Caco-2 (cell line): ENCODE measurements at regions not wholly inside any gene's neighbourhood (a gene's known extent, or its start where the extent isn't known, plus 50 kb on each side); places are given as distances from the start of the nearest gene placed in this dataset.

Source experiments
- BruUV-seq: library from RNA; stranded (reverse); fragments of 400-500 nt; replicated peaks from 2 replicates; lab custom pipeline; 2021; lab: Mats Ljungman, UMichigan
- CTCF ChIA-PET: fragments of 300-600 bp; sonication (Branson Sonifier 250); formaldehyde crosslinking; loops from one replicate; lab custom pipeline; 2022; ENCODE audit warnings: antibody characterized with exemption; lab: Charles Lee
- POLR2A ChIA-PET: fragments of 300-600 bp; sonication (Branson Sonifier 250); formaldehyde crosslinking; loops from one replicate; lab custom pipeline; 2022; ENCODE audit warnings: antibody characterized with exemption; lab: Charles Lee
- DNase-seq, 2 experiments: peaks; one replicate each; pipeline versions ENCODE4 v3.0.0 to v3.0.0-alpha.2; 2020 to 2022
- H3K27me3 ChIP-seq: replicated peaks from 2 replicates; pipeline ENCODE4 v1.6.0; 2011; ENCODE audit warnings: low read length; ENCODE audit not compliant: control insufficient read depth, insufficient read depth
- H3K36me3 ChIP-seq: 2 replicates; pipeline ENCODE4 v1.5.1; 2011; ENCODE audit warnings: low read length; ENCODE audit not compliant: control insufficient read depth, insufficient read depth
- H3K4me1 ChIP-seq: fragments of 250-450 bp; sonication (Bioruptor Pico); 2 replicates; pipeline ENCODE4 v1.5.1; 2020; ENCODE audit warnings: mild to moderate bottlenecking
- H3K4me3 ChIP-seq: 2 replicates; pipeline ENCODE4 v1.5.1; 2011; ENCODE audit warnings: low read depth, mild to moderate bottlenecking, control low read depth, low read length
- H3K9me3 ChIP-seq: fragments of 250-450 bp; sonication (Bioruptor Pico); 2 replicates; pipeline ENCODE4 v1.5.1; 2020; ENCODE audit warnings: mild to moderate bottlenecking, moderate library complexity
- H3K27ac Mint-ChIP-seq: one replicate; pipeline ENCODE4 v1.8.0; 2022; ENCODE audit warnings: mixed read lengths; ENCODE audit not compliant: unreplicated experiment
- H3K27me3 Mint-ChIP-seq: one replicate; pipeline ENCODE4 v1.8.0; 2022; ENCODE audit warnings: mixed read lengths; ENCODE audit not compliant: insufficient read depth, unreplicated experiment
- H3K36me3 Mint-ChIP-seq: one replicate; pipeline ENCODE4 v1.8.0; 2022; ENCODE audit warnings: mild to moderate bottlenecking, mixed read lengths; ENCODE audit not compliant: insufficient read depth, unreplicated experiment
- H3K4me1 Mint-ChIP-seq: one replicate; pipeline ENCODE4 v1.8.0; 2022; ENCODE audit warnings: low read depth, mixed read lengths; ENCODE audit not compliant: unreplicated experiment
- H3K4me3 Mint-ChIP-seq: one replicate; pipeline ENCODE4 v1.8.0; 2022; ENCODE audit warnings: mild to moderate bottlenecking, moderate library complexity, mixed read lengths; ENCODE audit not compliant: unreplicated experiment
- H3K9me3 Mint-ChIP-seq: one replicate; pipeline ENCODE4 v1.8.0; 2022; ENCODE audit warnings: mixed read lengths; ENCODE audit not compliant: unreplicated experiment
- CTCF ChIP-seq, 2 experiments: fragments of 200-600 bp in 1 of 2; IDR thresholded peaks; 1 replicate in 1 of 2; 2 replicates in 1 of 2; pipeline versions ENCODE4 v1.5.1 to v1.8.0; 2011 to 2022; ENCODE audit warnings: antibody characterized with exemption in 1 of 2, control low read depth in 1 of 2, inconsistent platforms in 1 of 2, low read depth in 1 of 2, low read length in 1 of 2, mild to moderate bottlenecking in 1 of 2, moderate library complexity in 1 of 2; ENCODE audit not compliant: insufficient read depth in 1 of 2, severe bottlenecking in 1 of 2, unreplicated experiment in 1 of 2
- intact Hi-C: fragments of 100-400 bp; cut with micrococcal nuclease; formaldehyde crosslinking; loops from one replicate; pipeline ENCODE4 v1.10.0; 2022; ENCODE audit not compliant: unreplicated experiment

- Histone ChIP-seq H3K9me3 (no peaks in the 10 kb centered on the region), H3K36me3 (no peaks in the 10 kb centered on the region), H3K4me3 (no peak overlapping the region), H3K27me3 (no peaks in the 10 kb centered on the region), H3K4me1 (no peaks in the 10 kb centered on the region)
- no peaks in the 10 kb centered on the region for H3K36me3 Mint-ChIP-seq
- no peaks in the 10 kb centered on the region for H3K9me3 Mint-ChIP-seq
- H3K27ac Mint-ChIP-seq, result no peak overlapping the region
- CTCF ChIA-PET, result no interaction called here
- POLR2A ChIA-PET, result no interaction called here
- H3K4me1 Mint-ChIP-seq, result no peaks in the 10 kb centered on the region
- intact Hi-C loops, result no loop called here
- no peaks in the 10 kb centered on the region for H3K27me3 Mint-ChIP-seq
- no TSS peak for BruUV-seq
- DNase-seq, result no peak
- no peak overlapping the region for H3K4me3 Mint-ChIP-seq
- no peak for TF ChIP-seq CTCF (IDR thresholded peaks at IDR 0.05; ENCODE audit: insufficient read depth in 1 of 2, low read depth in 1 of 2, low read length in 1 of 2, severe bottlenecking in 1 of 2, unreplicated experiment in 1 of 2)
Measured at GRCh38 chr5:155466851-155467250, 453.3 kb downstream of the KIF4B start.

GRCh38 chr5:155471027-155471426 is 457.5 kb downstream of the KIF4B start:
- no peaks in the 10 kb centered on the region for H3K36me3 ChIP-seq
- DNase-seq, result no peak
- no peaks in the 10 kb centered on the region for H3K4me1 Mint-ChIP-seq
- no peaks in the 10 kb centered on the region for H3K36me3 Mint-ChIP-seq
- H3K4me3 Mint-ChIP-seq, result no peak overlapping the region
- intact Hi-C loops, result no loop called here
- no peak for TF ChIP-seq CTCF (IDR thresholded peaks at IDR 0.05; ENCODE audit: insufficient read depth in 1 of 2, low read depth in 1 of 2, low read length in 1 of 2, severe bottlenecking in 1 of 2, unreplicated experiment in 1 of 2)
- BruUV-seq, result no TSS peak
- CTCF ChIA-PET, result no interaction called here
- H3K27me3 Mint-ChIP-seq, result no peaks in the 10 kb centered on the region
- H3K27ac Mint-ChIP-seq, result no peak overlapping the region
- H3K4me3 ChIP-seq, result no peak overlapping the region
- POLR2A ChIA-PET, result no interaction called here
- H3K27me3 ChIP-seq, result no peaks in the 10 kb centered on the region
- no peaks in the 10 kb centered on the region for H3K4me1 ChIP-seq
- H3K9me3 ChIP-seq, result no peaks in the 10 kb centered on the region
- H3K9me3 Mint-ChIP-seq, result no peaks in the 10 kb centered on the region

- DNase-seq, result no peak
- intact Hi-C loops, result no loop called here
- no peak for TF ChIP-seq CTCF (IDR thresholded peaks at IDR 0.05; ENCODE audit: insufficient read depth in 1 of 2, low read depth in 1 of 2, low read length in 1 of 2, severe bottlenecking in 1 of 2, unreplicated experiment in 1 of 2)
- no peaks in the 10 kb centered on the region for H3K4me1 ChIP-seq
- H3K4me3 Mint-ChIP-seq, result no peak overlapping the region
- H3K9me3 Mint-ChIP-seq, result no peaks in the 10 kb centered on the region
- BruUV-seq, result no TSS peak
- CTCF ChIA-PET, result no interaction called here
- no peaks in the 10 kb centered on the region for H3K36me3 ChIP-seq
- H3K9me3 ChIP-seq, result no peaks in the 10 kb centered on the region
- H3K27me3 Mint-ChIP-seq, result no peaks in the 10 kb centered on the region
- no peaks in the 10 kb centered on the region for H3K36me3 Mint-ChIP-seq
- H3K4me3 ChIP-seq, result no peak overlapping the region
- H3K4me1 Mint-ChIP-seq, result no peaks in the 10 kb centered on the region
- no peak overlapping the region for H3K27ac Mint-ChIP-seq
- POLR2A ChIA-PET, result no interaction called here
- H3K27me3 ChIP-seq, result no peaks in the 10 kb centered on the region
Measured at GRCh38 chr5:155472780-155473179, 459.2 kb downstream of the KIF4B start.
